Suprapubic skin (tissue), 4 donors: ENCODE measurements at regions not wholly inside any gene's neighbourhood (a gene's known extent, or its start where the extent isn't known, plus 50 kb on each side); places are given as distances from the start of the nearest gene placed in this dataset.
A peak's percentile ranks its signal among the peaks of the same experiment; 100 is the strongest.

ENCODE experiments used
- DNase-seq, 2 donors: peaks; one replicate each; pipeline ENCODE4 v3.0.0-alpha.2; 2019; ENCODE audit warnings: low spot score in 2 of 2
- H3K27ac ChIP-seq: fragments of 200-600 bp; sonication (generic); one replicate; pipeline ENCODE4 v1.5.1; 2019
- H3K27me3 ChIP-seq: fragments of 200-600 bp; sonication (generic); one replicate; pipeline ENCODE4 v1.5.1; 2019
- H3K36me3 ChIP-seq: fragments of 200-600 bp; sonication (generic); one replicate; pipeline ENCODE4 v1.5.1; 2019
- H3K4me1 ChIP-seq: fragments of 200-600 bp; sonication (generic); one replicate; pipeline ENCODE4 v1.5.1; 2019
- H3K4me3 ChIP-seq: fragments of 200-600 bp; sonication (generic); one replicate; pipeline ENCODE4 v1.5.1; 2019; ENCODE audit warnings: mild to moderate bottlenecking
- H3K9me3 ChIP-seq: fragments of 200-600 bp; sonication (generic); one replicate; pipeline ENCODE4 v1.5.1; 2019
- CTCF ChIP-seq, 2 donors: fragments of 200-600 bp in 1 of 2; fragments of 450-650 bp in 1 of 2; sonication (generic) in 1 of 2; IDR thresholded peaks; one replicate each; pipeline ENCODE4 v1.5.1; 2016 to 2019; ENCODE audit warnings: antibody characterized with exemption in 2 of 2, mild to moderate bottlenecking in 1 of 2, moderate library complexity in 1 of 2
- EP300 ChIP-seq: sonication (generic); formaldehyde crosslinking; IDR thresholded peaks from one replicate; pipeline ENCODE4 v1.6.1; 2017; ENCODE audit warnings: antibody characterized with exemption
- POLR2A ChIP-seq, 2 donors: fragments of 450-650 bp; IDR thresholded peaks; one replicate each; pipeline ENCODE4 v1.6.1; 2017; ENCODE audit warnings: antibody characterized with exemption in 2 of 2, mild to moderate bottlenecking in 2 of 2, moderate library complexity in 2 of 2
- POLR2AphosphoS5 ChIP-seq, 3 donors: sonication (generic); formaldehyde crosslinking; IDR thresholded peaks; one replicate each; pipeline ENCODE4 v1.6.1; 2017; ENCODE audit warnings: antibody characterized with exemption in 3 of 3
- WGBS: methylation state at CpG from one replicate; pipeline ENCODE4 v1.1.5; 2018; 5-methylcytosine and 5-hydroxymethylcytosine counted together

- H3K36me3 ChIP-seq, result no peaks in the 10 kb centered on the region
- H3K4me3 ChIP-seq, result no peak overlapping the region
- peaks cover 6% of the 10 kb centered on the region for H3K9me3 ChIP-seq
- no peaks in the 10 kb centered on the region for H3K4me1 ChIP-seq
- 89% methylated on average over 8 of the region's 8 CpGs for WGBS
- H3K27ac ChIP-seq, result no peak overlapping the region
- H3K27me3 ChIP-seq, result no peaks in the 10 kb centered on the region
- TF ChIP-seq EP300 (no peak), POLR2AphosphoS5 (IDR thresholded peaks at IDR 0.05) (no peak)
- DNase-seq, result no peak
These were observed 62.2 kb downstream of the MYEOV start for GRCh38 chr11:69355959-69356702.

- TF ChIP-seq POLR2A (IDR thresholded peaks at IDR 0.05) (no peak), EP300 (no peak), CTCF (IDR thresholded peaks at IDR 0.05) (no peak), POLR2AphosphoS5 (IDR thresholded peaks at IDR 0.05) (no peak)
- H3K9me3 ChIP-seq, result peaks cover 6% of the 10 kb centered on the region
- WGBS, result 77% methylated on average over 12 of the region's 15 CpGs
- H3K36me3 ChIP-seq, result no peaks in the 10 kb centered on the region
- H3K4me1 ChIP-seq, result no peaks in the 10 kb centered on the region
- no peak overlapping the region for H3K4me3 ChIP-seq
- no peaks in the 10 kb centered on the region for H3K27me3 ChIP-seq
- peak in 1 of 2 donors; percentile 73 for DNase-seq
- H3K27ac ChIP-seq, result no peak overlapping the region
These were observed 62.9 kb downstream of the MYEOV start for GRCh38 chr11:69356703-69357457.

GRCh38 chr11:69357458-69358397, 63.8 kb downstream of the MYEOV start:
- Histone ChIP-seq H3K4me3 (no peak overlapping the region), H3K9me3 (peaks cover 6% of the 10 kb centered on the region), H3K27me3 (no peaks in the 10 kb centered on the region), H3K36me3 (no peaks in the 10 kb centered on the region), H3K27ac (no peak overlapping the region), H3K4me1 (no peaks in the 10 kb centered on the region)
- DNase-seq, result peak; percentile 53 to 62
- TF ChIP-seq CTCF (IDR thresholded peaks at IDR 0.05) (no peak), EP300 (no peak), POLR2AphosphoS5 (IDR thresholded peaks at IDR 0.05) (no peak), POLR2A (IDR thresholded peaks at IDR 0.05) (no peak)
- 80% methylated on average over 16 of the region's 18 CpGs for WGBS

GRCh38 chr11:69358398-69359020, 64.6 kb downstream of the MYEOV start:
- WGBS, result 100% methylated on average over 5 of the region's 8 CpGs
- DNase-seq, result peak; percentile 34 to 49
- no peaks in the 10 kb centered on the region for H3K4me1 ChIP-seq
- H3K27me3 ChIP-seq, result no peaks in the 10 kb centered on the region
- H3K9me3 ChIP-seq, result peaks cover 6% of the 10 kb centered on the region
- H3K4me3 ChIP-seq, result no peak overlapping the region
- H3K36me3 ChIP-seq, result no peaks in the 10 kb centered on the region
- no peak for TF ChIP-seq POLR2A (IDR thresholded peaks at IDR 0.05)
- no peak for TF ChIP-seq CTCF (IDR thresholded peaks at IDR 0.05)
- no peak for TF ChIP-seq POLR2AphosphoS5 (IDR thresholded peaks at IDR 0.05)
- no peak for TF ChIP-seq EP300
- H3K27ac ChIP-seq, result no peak overlapping the region

- WGBS, result 87% methylated on average over 5 of the region's 5 CpGs
- TF ChIP-seq POLR2A (IDR thresholded peaks at IDR 0.05) (no peak), POLR2AphosphoS5 (IDR thresholded peaks at IDR 0.05) (no peak), EP300 (no peak), CTCF (IDR thresholded peaks at IDR 0.05) (no peak)
- Histone ChIP-seq H3K27me3 (no peaks in the 10 kb centered on the region), H3K9me3 (peaks cover 6% of the 10 kb centered on the region), H3K27ac (no peak overlapping the region), H3K4me1 (no peaks in the 10 kb centered on the region), H3K36me3 (no peaks in the 10 kb centered on the region), H3K4me3 (no peak overlapping the region)
- DNase-seq, result no peak
These were observed 66.0 kb downstream of the MYEOV start for GRCh38 chr11:69359735-69360480.
